GM12891 (cell line): ENCODE measurements at regions not wholly inside any gene's neighbourhood (a gene's known extent, or its start where the extent isn't known, plus 50 kb on each side); places are given as distances from the start of the nearest gene placed in this dataset.

Experiments
- PAX5 ChIP-seq: IDR thresholded peaks from 2 replicates; pipeline ENCODE4 v1.6.1; 2011; ENCODE audit warnings: low read length, moderate library complexity, mild to moderate bottlenecking; ENCODE audit not compliant: insufficient read depth, severe bottlenecking
- POLR2A ChIP-seq: IDR thresholded peaks from 2 replicates; pipeline ENCODE4 v1.6.1; 2011; ENCODE audit warnings: low read depth, low read length, control low read depth
- POLR2AphosphoS5 ChIP-seq: IDR thresholded peaks from 2 replicates; pipeline ENCODE4 v1.6.1; 2011; ENCODE audit warnings: low read depth, low read length, control low read depth
- SPI1 ChIP-seq: IDR thresholded peaks from 2 replicates; pipeline ENCODE4 v1.6.1; 2011; ENCODE audit warnings: low read depth, low read length, control low read depth
- TAF1 ChIP-seq: IDR thresholded peaks from 2 replicates; pipeline ENCODE4 v1.6.1; 2011; ENCODE audit warnings: low read depth, low read length, control low read depth

- TF ChIP-seq POLR2AphosphoS5 (no peak), POLR2A (no peak), TAF1 (no peak), SPI1 (no peak), PAX5 (no peak)
Observed at GRCh38 chr6:73956305-73956704, 260.3 kb downstream of the CD109 start.
